ENCODE measurements at regions not wholly inside any gene's neighbourhood (a gene's known extent, or its start where the extent isn't known, plus 50 kb on each side); places are given as distances from the start of the nearest gene placed in this dataset.

GRCh38 chr2:236657801-236658200, 88.2 kb downstream of the ACKR3 start:
- H3K4me1 ChIP-seq (ENCODE audit: control insufficient read depth in 1 of 2, insufficient read depth in 2 of 2, low read depth in 1 of 2, low read length in 1 of 2), result no peaks in the 10 kb centered on the region
- 10% methylated on average over 4 of the region's 4 CpGs for WGBS (ENCODE audit: low lambda C conversion rate)
- no peak for DNase-seq
- no peak overlapping the region for H3K4me3 ChIP-seq (ENCODE audit: low read depth in 2 of 2, low read length in 1 of 2)
- no peaks in the 10 kb centered on the region for H3K9me3 ChIP-seq
- H3K36me3 ChIP-seq (replicated peaks in 1 of 2; ENCODE audit: control insufficient read depth in 1 of 2, insufficient read depth in 2 of 2, low read length in 1 of 2), result no peaks in the 10 kb centered on the region
- H2AFZ ChIP-seq (ENCODE audit: low read depth), result no peak overlapping the region
- H4K20me1 ChIP-seq (ENCODE audit: insufficient read depth), result no peaks in the 10 kb centered on the region
- TF ChIP-seq MEF2A (IDR thresholded peaks at IDR 0.05; ENCODE audit: borderline replicate concordance, low read depth), result no peak
- TF ChIP-seq GABPA (IDR thresholded peaks at IDR 0.05; ENCODE audit: low read depth), result no peak
- no peak for TF ChIP-seq NFIC (IDR thresholded peaks at IDR 0.05; ENCODE audit: borderline replicate concordance)
- TF ChIP-seq, protein P1, sequence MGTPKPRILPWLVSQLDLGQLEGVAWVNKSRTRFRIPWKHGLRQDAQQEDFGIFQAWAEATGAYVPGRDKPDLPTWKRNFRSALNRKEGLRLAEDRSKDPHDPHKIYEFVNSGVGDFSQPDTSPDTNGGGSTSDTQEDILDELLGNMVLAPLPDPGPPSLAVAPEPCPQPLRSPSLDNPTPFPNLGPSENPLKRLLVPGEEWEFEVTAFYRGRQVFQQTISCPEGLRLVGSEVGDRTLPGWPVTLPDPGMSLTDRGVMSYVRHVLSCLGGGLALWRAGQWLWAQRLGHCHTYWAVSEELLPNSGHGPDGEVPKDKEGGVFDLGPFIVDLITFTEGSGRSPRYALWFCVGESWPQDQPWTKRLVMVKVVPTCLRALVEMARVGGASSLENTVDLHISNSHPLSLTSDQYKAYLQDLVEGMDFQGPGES (IDR thresholded peaks at IDR 0.05; ENCODE audit: low read depth, low read length), result no peak
- TF ChIP-seq, protein P2, sequence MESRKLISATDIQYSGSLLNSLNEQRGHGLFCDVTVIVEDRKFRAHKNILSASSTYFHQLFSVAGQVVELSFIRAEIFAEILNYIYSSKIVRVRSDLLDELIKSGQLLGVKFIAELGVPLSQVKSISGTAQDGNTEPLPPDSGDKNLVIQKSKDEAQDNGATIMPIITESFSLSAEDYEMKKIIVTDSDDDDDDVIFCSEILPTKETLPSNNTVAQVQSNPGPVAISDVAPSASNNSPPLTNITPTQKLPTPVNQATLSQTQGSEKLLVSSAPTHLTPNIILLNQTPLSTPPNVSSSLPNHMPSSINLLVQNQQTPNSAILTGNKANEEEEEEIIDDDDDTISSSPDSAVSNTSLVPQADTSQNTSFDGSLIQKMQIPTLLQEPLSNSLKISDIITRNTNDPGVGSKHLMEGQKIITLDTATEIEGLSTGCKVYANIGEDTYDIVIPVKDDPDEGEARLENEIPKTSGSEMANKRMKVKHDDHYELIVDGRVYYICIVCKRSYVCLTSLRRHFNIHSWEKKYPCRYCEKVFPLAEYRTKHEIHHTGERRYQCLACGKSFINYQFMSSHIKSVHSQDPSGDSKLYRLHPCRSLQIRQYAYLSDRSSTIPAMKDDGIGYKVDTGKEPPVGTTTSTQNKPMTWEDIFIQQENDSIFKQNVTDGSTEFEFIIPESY (IDR thresholded peaks at IDR 0.05; ENCODE audit: borderline replicate concordance, low read depth), result no peak
- no peak for TF ChIP-seq REST (IDR thresholded peaks at IDR 0.05; ENCODE audit: low read depth, low read length)
- TF ChIP-seq YY1 (IDR thresholded peaks at IDR 0.05; ENCODE audit: low read depth), result no peak
- TF ChIP-seq SMC3 (IDR thresholded peaks at IDR 0.05; ENCODE audit: low read depth, low read length), result no peak
- CTCF ChIA-PET, result no interaction called here
- no peaks in the 10 kb centered on the region for H3K79me2 ChIP-seq (ENCODE audit: insufficient read depth)
- no peak overlapping the region for H3K9ac ChIP-seq
- H3K27me3 ChIP-seq (ENCODE audit: insufficient read depth), result peaks cover 22% of the 10 kb centered on the region; the same call in 1 of the 2 replicates
- no peaks in the 10 kb centered on the region for H3F3A ChIP-seq (replicated peaks; ENCODE audit: insufficient read depth)
- POLR2A ChIA-PET, result no interaction called here
- no peak overlapping the region for H3K4me2 ChIP-seq
- H3K27ac ChIP-seq (ENCODE audit: low read depth in 2 of 2, low read length in 1 of 2), result no peak overlapping the region
- no peaks in the 10 kb centered on the region for H3K9me2 ChIP-seq

GRCh38 chr2:236658974-236659757, 89.5 kb downstream of the ACKR3 start:
- no peaks in the 10 kb centered on the region for H3K9me3 ChIP-seq
- 44% methylated on average over 16 of the region's 16 CpGs for WGBS (ENCODE audit: low lambda C conversion rate)
- DNase-seq, result no peak
- H3K27ac ChIP-seq (ENCODE audit: low read depth in 2 of 2, low read length in 1 of 2), result no peak overlapping the region
- H3K4me3 ChIP-seq (ENCODE audit: low read depth in 2 of 2, low read length in 1 of 2), result no peak overlapping the region
- no peaks in the 10 kb centered on the region for H3K36me3 ChIP-seq (replicated peaks in 1 of 2; ENCODE audit: control insufficient read depth in 1 of 2, insufficient read depth in 2 of 2, low read length in 1 of 2)
- CTCF ChIA-PET, result interaction anchor here (0.9 kb wide), 1 partner anchor 89 kb away, joined by 3 read pairs; the partner anchor contains the start of gene ACKR3
- H3K9ac ChIP-seq, result no peak overlapping the region
- no peak overlapping the region for H2AFZ ChIP-seq (ENCODE audit: low read depth)
- POLR2A ChIA-PET, result no interaction called here
- no peak overlapping the region for H3K4me2 ChIP-seq
- TF ChIP-seq EZH2phosphoT487 (IDR thresholded peaks at IDR 0.05; ENCODE audit: borderline replicate concordance, low read depth) (no peak), TAF1 (IDR thresholded peaks at IDR 0.05; ENCODE audit: borderline replicate concordance, low read depth, low read length) (no peak), FOXM1 (IDR thresholded peaks at IDR 0.05; ENCODE audit: low read depth) (no peak), FOXJ3 (CRISPR knock-in tag; IDR thresholded peaks at IDR 0.05) (no peak)
- TF ChIP-seq, protein P3, sequence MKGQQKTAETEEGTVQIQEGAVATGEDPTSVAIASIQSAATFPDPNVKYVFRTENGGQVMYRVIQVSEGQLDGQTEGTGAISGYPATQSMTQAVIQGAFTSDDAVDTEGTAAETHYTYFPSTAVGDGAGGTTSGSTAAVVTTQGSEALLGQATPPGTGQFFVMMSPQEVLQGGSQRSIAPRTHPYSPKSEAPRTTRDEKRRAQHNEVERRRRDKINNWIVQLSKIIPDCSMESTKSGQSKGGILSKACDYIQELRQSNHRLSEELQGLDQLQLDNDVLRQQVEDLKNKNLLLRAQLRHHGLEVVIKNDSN (IDR thresholded peaks at IDR 0.05; ENCODE audit: borderline replicate concordance, low read depth), result no peak
- H3K4me1 ChIP-seq (ENCODE audit: control insufficient read depth in 1 of 2, insufficient read depth in 2 of 2, low read depth in 1 of 2, low read length in 1 of 2), result no peaks in the 10 kb centered on the region
- peaks cover 22% of the 10 kb centered on the region; the same call in 1 of the 2 replicates for H3K27me3 ChIP-seq (ENCODE audit: insufficient read depth)
- H3K79me2 ChIP-seq (ENCODE audit: insufficient read depth), result no peaks in the 10 kb centered on the region
- no peaks in the 10 kb centered on the region for H3K9me2 ChIP-seq
- H3F3A ChIP-seq (replicated peaks; ENCODE audit: insufficient read depth), result no peaks in the 10 kb centered on the region
- H4K20me1 ChIP-seq (ENCODE audit: insufficient read depth), result no peaks in the 10 kb centered on the region
